GM21529 (cell line): ENCODE measurements at regions not wholly inside any gene's neighbourhood (a gene's known extent, or its start where the extent isn't known, plus 50 kb on each side); places are given as distances from the start of the nearest gene placed in this dataset.

Experiments used
- ATAC-seq: cut with Tn5 transposase; IDR thresholded peaks from one replicate; pipeline ENCODE4 v1.9.1; 2021; ENCODE audit not compliant: unreplicated experiment

DNA sequence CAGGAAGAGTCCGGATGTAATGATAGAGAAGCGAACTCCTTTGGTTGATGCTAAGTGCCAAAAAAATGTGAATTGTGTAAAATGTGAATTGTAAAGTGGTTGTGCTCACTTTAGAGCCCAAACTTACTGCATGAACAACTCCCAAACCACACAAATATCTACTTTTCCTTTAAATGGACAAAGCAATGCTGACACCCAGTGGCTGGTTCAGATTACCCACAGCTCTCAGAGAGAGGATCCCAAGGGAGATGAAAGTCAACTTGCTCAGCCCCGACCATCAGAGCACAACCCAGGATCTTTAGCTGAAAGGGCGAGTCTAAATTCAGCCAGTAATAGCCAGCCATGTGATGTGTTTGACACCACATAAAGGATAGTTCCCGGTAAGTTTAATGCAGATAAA lies 133.7 kb downstream of the NMUR2 start:
- ATAC-seq = no peak

DNA sequence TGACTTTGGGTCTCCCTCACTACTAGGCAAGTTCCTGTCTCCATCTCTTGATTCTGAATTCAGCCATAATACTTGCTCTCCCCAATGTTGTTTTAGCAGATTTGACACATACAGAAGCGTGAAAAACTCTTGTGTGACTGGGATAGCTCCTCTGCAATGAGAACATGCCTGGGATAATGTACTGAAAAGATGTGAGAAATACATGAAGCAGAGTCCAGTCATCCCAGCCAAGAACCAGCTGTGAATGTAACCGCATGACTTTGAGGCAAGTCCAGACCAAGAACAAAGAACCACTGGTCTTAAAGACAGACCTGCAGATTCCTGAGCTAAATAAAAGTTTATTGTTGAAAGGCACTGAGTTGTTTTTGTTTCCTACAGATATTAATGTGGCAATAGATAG lies 135.0 kb downstream of the NMUR2 start:
- ATAC-seq = no peak

DNA sequence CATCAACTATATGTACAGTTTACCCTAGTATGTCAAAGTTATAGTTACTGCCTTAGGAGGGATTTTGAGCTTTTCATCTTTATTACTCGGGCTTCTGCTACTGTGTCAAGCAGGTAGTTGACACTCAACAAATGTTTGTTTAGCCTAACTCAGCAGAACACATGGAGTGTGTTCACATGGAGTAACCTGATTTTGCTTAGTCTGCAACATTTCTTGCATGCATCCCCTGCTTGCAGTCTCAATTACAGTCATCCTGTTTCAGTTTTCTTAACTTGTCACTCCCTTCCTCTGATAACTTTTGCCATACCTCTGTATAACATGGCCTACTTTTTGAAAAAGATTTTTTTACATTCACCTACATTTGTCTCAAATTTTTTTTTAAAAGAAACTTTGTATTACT lies 135.5 kb downstream of the NMUR2 start:
- ATAC-seq = no peak

GRCh38 chr5:152264645-152265254 lies 140.3 kb downstream of the NMUR2 start:
- no peak for ATAC-seq

DNA sequence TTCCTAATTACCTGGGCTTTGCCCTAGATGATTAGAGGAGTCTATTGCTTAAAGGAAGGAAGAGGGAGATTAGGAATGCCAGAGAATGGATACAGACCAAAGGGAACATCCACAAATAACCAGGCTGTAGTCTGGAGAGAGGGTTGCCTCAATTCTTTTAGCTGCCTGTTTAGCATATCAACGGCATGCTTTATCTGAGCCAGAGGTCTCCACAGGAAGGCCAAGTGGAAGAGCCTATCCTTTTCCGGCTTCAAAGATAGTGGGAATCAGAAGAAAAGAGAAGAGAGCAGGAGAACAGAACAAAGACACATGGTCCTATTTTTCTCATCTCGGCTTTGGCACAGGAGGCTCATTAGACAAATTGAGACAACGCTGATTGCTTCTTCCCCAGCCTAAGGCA lies 142.4 kb downstream of the NMUR2 start:
- ATAC-seq = no peak

DNA sequence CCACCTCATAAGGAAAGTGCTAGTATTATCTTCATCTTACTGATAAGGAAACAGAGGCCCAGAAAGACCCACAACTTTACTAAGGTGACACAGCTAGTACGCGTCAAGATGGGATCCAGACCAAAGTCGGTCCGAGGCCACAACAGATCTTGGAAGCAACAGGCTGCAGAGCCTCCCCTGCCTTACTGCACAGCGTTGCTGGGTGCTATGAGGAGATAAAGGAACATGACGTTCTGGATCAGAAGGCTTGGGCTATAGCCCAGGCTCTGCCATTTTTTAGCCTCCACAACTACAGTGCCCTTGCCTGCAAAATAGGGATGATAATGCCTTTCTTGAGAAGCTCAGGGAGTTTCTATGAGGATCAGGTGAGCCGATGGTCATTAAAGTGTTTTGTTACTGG lies 144.1 kb downstream of the NMUR2 start:
- ATAC-seq = no peak

- no peak for ATAC-seq
Observed at GRCh38 chr5:152259702-152260101, 145.4 kb downstream of the NMUR2 start.

DNA sequence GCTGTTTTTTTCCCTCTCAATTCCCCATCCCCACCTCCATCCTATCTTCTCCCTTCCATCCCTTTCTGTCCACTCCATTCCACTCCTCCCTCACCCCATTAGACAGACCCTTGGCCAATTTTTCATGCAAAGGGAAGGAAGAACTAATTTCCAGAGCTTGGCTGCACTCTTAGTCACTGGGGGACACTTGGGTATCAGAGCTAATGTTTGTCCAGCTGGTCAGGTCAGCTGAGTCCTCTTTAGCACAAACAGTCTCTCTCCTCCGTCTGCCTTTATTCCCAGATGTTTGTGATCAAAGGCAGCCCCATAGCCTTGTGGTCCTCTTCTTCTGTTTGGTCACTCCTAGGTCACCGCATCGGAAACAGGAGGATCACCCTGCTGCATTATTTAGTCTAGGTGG lies 148.5 kb downstream of the NMUR2 start:
- ATAC-seq = no peak

DNA sequence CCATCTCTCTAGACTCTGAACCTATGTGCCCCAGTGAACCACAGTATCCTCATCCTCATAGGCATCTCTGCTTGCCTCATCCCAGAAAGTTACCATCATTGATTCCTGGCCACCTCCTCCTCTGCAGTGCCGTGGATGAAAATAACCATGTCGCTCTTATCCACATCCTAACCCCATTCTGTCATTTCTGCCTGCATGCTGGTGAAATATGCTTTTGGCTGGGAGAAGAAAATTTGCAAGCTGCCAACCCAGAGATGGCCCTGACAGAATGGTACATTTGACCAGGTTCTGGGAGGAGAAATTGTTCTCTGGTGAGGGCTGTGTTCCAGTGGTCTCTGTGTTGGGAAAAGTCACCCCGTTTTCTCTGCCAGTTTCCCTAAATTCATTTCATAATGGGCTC lies 149.7 kb downstream of the NMUR2 start:
- no peak for ATAC-seq

- no peak for ATAC-seq
Observed at GRCh38 chr5:152247850-152248385, 157.2 kb downstream of the NMUR2 start.

DNA sequence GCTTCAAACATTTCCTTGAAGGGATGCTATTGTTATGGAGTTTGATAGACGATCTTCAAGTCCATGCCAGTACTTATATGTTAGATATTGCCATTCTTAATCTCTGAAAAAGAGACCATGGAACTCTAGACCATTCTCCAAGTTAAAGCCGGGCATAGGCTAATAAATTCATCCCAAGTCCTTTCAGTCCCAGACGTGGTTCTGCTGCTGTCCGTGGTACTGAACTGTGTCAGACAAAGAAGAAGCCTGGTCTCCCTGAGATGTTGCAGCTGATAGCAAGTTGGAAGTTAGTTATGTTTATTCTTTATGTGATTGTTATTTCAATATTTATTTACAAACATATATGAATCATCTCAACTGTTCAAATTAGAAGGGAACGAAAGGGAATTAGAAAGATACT lies 158.7 kb downstream of the NMUR2 start:
- ATAC-seq = no peak

GRCh38 chr5:152237531-152237930 lies 167.5 kb downstream of the NMUR2 start:
- no peak for ATAC-seq

DNA sequence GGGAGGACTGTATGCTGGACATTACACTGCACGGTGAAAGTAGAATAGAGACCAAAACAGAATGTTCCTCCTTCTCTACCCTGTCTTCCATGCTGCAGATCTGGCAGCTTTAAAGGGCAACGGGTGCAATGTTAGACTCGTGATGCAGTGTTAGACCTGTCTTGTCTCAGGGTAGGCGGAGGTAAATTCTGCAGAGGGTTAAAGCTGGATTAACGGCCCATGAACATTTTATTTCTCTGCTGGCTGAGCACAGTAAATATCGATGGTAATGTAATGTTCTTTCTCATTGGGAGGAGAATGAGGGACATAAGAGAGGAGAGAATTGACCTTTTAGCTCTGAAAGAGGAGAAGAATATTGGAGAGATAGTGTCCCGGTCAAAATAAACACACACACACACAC lies 178.9 kb downstream of the NMUR2 start:
- no peak for ATAC-seq

GRCh38 chr5:152221721-152222629 lies 183.1 kb downstream of the NMUR2 start:
- ATAC-seq = no peak

- ATAC-seq = no peak
Observed at GRCh38 chr5:152218694-152219093, 186.4 kb downstream of the NMUR2 start.

- no peak for ATAC-seq
Observed at GRCh38 chr5:152205804-152206203, 199.3 kb downstream of the NMUR2 start.

DNA sequence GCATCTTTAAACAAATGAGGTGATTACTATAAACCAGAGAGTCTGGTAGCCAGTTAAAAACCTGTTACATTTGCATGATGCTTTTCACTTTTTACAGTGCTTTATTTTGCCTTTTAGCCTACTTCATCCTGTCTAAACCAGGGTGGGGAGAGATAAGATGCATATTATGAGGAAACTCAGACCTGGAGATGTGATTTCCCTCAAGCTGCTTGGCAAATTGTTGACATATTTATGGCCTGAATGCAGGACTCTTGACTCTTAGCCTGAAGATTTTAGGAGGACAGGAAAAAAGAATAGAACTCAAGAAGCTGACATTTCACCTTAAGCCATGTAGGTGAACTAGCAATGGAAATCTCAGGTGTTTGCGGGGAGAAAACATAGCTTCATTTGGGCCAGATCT lies 202.8 kb downstream of the NMUR2 start:
- no peak for ATAC-seq

DNA sequence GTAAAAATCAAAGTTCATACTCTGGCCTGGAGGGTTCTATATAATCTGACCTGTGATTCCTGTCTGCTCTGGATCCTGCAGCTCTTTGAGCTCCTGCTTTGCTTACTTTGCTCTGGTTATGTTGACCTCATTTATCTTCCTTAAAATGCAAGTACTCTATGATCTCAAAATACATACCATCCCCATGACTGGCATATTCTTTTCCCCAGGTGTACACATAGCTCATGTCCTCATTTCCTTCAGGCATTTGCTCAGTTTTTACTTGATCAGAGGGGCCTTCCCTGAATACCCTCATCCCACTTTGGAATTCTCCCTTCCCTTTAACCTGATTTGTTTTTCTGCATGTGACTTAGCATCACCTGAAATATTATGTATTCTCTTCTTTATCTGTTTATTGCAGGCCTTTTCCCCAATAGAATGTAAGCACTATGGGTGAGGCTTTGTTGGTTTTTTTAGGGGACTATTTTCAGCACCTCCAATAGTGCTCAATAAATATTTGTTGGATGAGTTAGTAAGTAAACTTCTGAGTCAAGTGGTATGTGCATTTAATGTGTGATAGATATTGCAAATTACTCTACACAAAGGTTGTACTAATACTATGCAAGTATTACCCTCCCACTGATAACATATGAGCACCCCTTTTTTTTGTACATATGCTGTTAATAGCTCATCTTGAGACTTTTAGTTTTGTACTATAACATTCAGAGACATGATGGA lies 211.5 kb downstream of the NMUR2 start:
- no peak for ATAC-seq

DNA sequence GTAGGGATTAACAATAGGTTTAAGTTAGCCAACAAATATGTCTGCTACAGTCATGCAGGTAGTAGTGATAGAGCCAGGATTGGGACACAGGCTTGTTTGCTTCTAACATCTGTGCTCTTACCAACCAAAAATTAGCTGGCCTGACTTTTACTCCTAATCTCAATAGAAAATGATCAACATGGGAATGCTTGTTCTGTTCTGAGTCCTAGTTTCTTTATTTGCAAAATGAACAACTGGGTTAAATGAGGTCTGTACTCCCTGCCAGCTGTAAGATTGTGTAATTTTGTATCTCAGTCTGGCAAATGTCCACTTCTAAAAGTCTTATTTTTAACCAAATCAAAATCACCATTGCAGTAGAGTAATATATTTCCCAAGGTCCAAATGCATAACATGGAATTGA lies 216.8 kb downstream of the NMUR2 start:
- ATAC-seq = no peak

DNA sequence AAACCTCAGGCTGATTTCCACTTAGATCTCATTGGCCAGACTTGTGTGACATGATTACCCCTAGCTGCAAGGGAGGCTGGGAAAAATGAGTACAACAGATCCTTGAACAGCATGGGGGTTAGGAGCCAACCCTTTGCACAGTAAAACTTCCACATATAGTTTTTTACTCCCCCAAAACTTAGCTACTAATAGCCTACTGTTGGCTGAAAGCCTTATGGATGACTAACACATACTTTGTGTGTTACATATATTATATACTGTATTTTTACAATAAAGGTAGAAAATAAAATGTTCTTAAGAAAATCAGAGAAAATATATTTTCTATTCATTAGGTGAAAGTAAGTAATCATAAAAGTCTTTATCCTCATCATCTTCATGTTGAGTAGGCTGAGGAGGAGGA lies 217.4 kb downstream of the NMUR2 start:
- no peak for ATAC-seq

DNA sequence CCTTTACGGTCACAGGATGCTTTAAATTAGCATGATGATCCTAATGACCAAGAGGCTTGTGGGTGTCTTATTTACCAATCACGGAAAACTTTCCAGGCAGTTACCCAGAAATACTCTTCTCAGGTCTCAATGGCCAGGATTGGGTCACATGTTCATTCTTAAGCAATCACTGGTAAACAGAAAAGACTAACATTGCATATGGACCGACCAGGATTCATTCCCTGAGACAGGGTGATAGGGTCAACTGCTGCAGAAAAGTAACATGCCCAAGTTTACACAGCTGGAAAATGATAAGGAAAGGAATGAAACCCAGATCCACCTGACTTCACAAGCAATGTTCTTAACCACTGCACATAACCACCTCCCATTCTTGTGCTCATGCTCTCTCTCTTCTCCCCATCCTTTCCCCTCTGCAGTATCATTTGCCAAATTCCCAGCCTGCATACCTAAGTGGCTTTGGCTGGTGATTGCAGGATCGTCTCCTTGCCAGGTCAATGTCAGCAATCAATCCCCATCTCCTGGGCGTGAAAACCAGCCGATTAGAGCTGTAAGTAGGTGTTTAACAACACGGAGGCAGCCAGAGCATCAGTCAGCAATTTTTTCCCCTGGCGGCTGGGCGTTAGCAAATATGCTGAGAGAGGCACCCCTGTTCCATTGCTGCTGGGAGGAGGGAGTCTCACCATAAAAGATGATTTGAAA lies 219.4 kb downstream of the NMUR2 start:
- no peak for ATAC-seq
